Heart right ventricle (tissue), 16 donors: ENCODE measurements at regions not wholly inside any gene's neighbourhood (a gene's known extent, or its start where the extent isn't known, plus 50 kb on each side); places are given as distances from the start of the nearest gene placed in this dataset.

Experiments
- ATAC-seq, 8 donors: fragments of 200-7000 bp; cut with Tn5 transposase; one replicate each; pipeline ENCODE4 v1.9.1; 2020; ENCODE audit warnings: mild to moderate bottlenecking in 8 of 8, moderate library complexity in 8 of 8, moderate number of reproducible peaks in 1 of 8
- DNase-seq, 2 donors: peaks; one replicate each; pipeline ENCODE4 v3.0.0-alpha.2; 2020
- H3K27ac ChIP-seq, 10 donors: fragments of 200-600 bp; sonication (generic) in 2 of 10; one replicate each; pipeline versions ENCODE4 v1.5.0 to v1.8.0; 2020 to 2022; ENCODE audit warnings: mild to moderate bottlenecking in 3 of 10
- H3K27me3 ChIP-seq, 7 donors: fragments of 200-600 bp; one replicate each; pipeline ENCODE4 v1.8.0; 2021 to 2022; ENCODE audit warnings: mild to moderate bottlenecking in 2 of 7
- H3K36me3 ChIP-seq, 9 donors: fragments of 200-600 bp; sonication (generic) in 1 of 9; one replicate each; pipeline versions ENCODE4 v1.5.0 to v1.8.0; 2020 to 2022; ENCODE audit warnings: mild to moderate bottlenecking in 2 of 9
- H3K4me1 ChIP-seq, 9 donors: fragments of 200-600 bp; sonication (generic) in 1 of 9; one replicate each; pipeline versions ENCODE4 v1.5.0 to v1.8.0; 2020 to 2022; ENCODE audit warnings: mild to moderate bottlenecking in 4 of 9
- H3K4me3 ChIP-seq, 10 donors: fragments of 200-600 bp; sonication (generic) in 2 of 10; one replicate each; pipeline versions ENCODE4 v1.5.0 to v1.8.0; 2020 to 2022; ENCODE audit warnings: mild to moderate bottlenecking in 7 of 10, moderate library complexity in 2 of 10
- H3K9me3 ChIP-seq, 11 donors: fragments of 200-600 bp in 10 of 11; sonication (generic) in 2 of 11; one replicate each; pipeline versions ENCODE4 v1.5.0 to v1.8.0; 2013 to 2022; ENCODE audit warnings: mild to moderate bottlenecking in 2 of 11, control low read depth in 1 of 11, moderate library complexity in 1 of 11
- CTCF ChIP-seq, 9 donors: fragments of 200-600 bp; sonication (generic) in 2 of 9; IDR thresholded peaks; one replicate each; pipeline versions ENCODE4 v1.5.0 to v1.8.0; 2021 to 2022; ENCODE audit warnings: antibody characterized with exemption in 9 of 9, mild to moderate bottlenecking in 5 of 9, moderate library complexity in 1 of 9
- WGBS, 2 donors: extraction: QIAGEN DNeasy Blood & Tissue Kit; methylation state at CpG; one replicate each; pipeline ENCODE4 v1.1.7; 2013; ENCODE audit warnings: inconsistent platforms in 1 of 2; 5-methylcytosine and 5-hydroxymethylcytosine counted together
- intact Hi-C, 10 donors: fragments of 100-400 bp; cut with DNase I; formaldehyde crosslinking; loops; one replicate each; pipeline versions ENCODE4 v1.11.1 to v1.14.2; 2022
- donor health status: Arrhythmogenic right ventricular cardiomyopathy.
- donor health status: ischemic (EF 13 %, LVEDD 7.1; RV severe dilation, severe dysfunction).
- donor health status: healthy with polysubstance abuse.
- donor health status: DM: no; HTN: yes; CAD: no.
- donor health status: DM: no; HTN: no; CAD: no.
- donor health status: ischemic (EF 25% LVEDD 6.9; RV normal size, moderate dysfunction).
- donor health status: ischemic (EF 25% LVEDD 5.7; RV mildly dilated, moderate dysfunction).
- donor health status: healthy.
- donor health status: DM: yes; HTN: yes; CAD: no.
- donor health status: Ischemic cardiomyopathy.
- donor health status: ischemic (EF 35%, LVEDD 5.7; RV mildly dilated, moderate dysfunction).
- donor health status: nonischemic (EF 11% LVEDD 7.7; RV severe dilation, severe dysfunction).
- donor health status: DM: yes; HTN: yes; CAD: no.
- donor health status: PGD.
- donor health status: ischemic (EF 29% LVEDD 5.4; RV normal size, mild dysfunction).
- donor health status: nonischemic (EF 23%, LVEDD 6.1; RV moderate dilation, normal function).

GRCh38 chr20:53826597-53827291 is 233.1 kb upstream of the ZNF217 start:
- intact Hi-C loops = loop anchor here in 2 of 10 donors (5.0 kb wide), 2 partner anchors 41 to 89 kb away; no protein-coding TSS in a partner anchor
- ATAC-seq = no peak
- no peak overlapping the region for H3K4me3 ChIP-seq
- H3K27ac ChIP-seq = peak overlapping the region in 6 of 10 donors; percentile 16 to 93 (median 86)
- H3K36me3 ChIP-seq = no peaks in the 10 kb centered on the region
- H3K4me1 ChIP-seq = peaks cover 0 to 43% (median 20%) of the 10 kb centered on the region in 9 donors
- no peaks in the 10 kb centered on the region for H3K9me3 ChIP-seq
- 95 to 97% methylated on average over 5 of the region's 5 CpGs for WGBS, 2 donors
- DNase-seq = no peak
- no peaks in the 10 kb centered on the region for H3K27me3 ChIP-seq
- no peak for TF ChIP-seq CTCF (IDR thresholded peaks at IDR 0.05)

GRCh38 chr20:53826090-53826489 is 232.5 kb upstream of the ZNF217 start:
- WGBS, 2 donors = 85 to 94% methylated on average over 2 of the region's 2 CpGs
- Histone ChIP-seq H3K27ac (no peak overlapping the region), H3K4me3 (no peak overlapping the region), H3K36me3 (no peaks in the 10 kb centered on the region), H3K9me3 (no peaks in the 10 kb centered on the region), H3K4me1 (peaks cover 0 to 43% (median 20%) of the 10 kb centered on the region in 9 donors), H3K27me3 (no peaks in the 10 kb centered on the region)
- no peak for TF ChIP-seq CTCF (IDR thresholded peaks at IDR 0.05)
- no peak for ATAC-seq
- DNase-seq = no peak
- intact Hi-C loops = loop anchor here in 2 of 10 donors (5.0 kb wide), 2 partner anchors 41 to 89 kb away; no protein-coding TSS in a partner anchor

GRCh38 chr20:53825282-53825681 is 231.6 kb upstream of the ZNF217 start:
- no peaks in the 10 kb centered on the region for H3K9me3 ChIP-seq
- intact Hi-C loops = loop anchor here in 2 of 10 donors (5.0 kb wide), 2 partner anchors 42 to 88 kb away; no protein-coding TSS in a partner anchor
- no peak for ATAC-seq

GRCh38 chr20:53824779-53825178 is 231.1 kb upstream of the ZNF217 start:
- no peaks in the 10 kb centered on the region for H3K36me3 ChIP-seq
- H3K4me3 ChIP-seq = no peak overlapping the region
- peaks cover 0 to 31% (median 13%) of the 10 kb centered on the region in 9 donors for H3K4me1 ChIP-seq
- 86 to 91% methylated on average over 4 of the region's 4 CpGs for WGBS, 2 donors
- no peak for DNase-seq
- intact Hi-C loops = loop anchor here in 2 of 10 donors (5.0 kb wide), 2 partner anchors 43 to 87 kb away; no protein-coding TSS in a partner anchor
- no peak for ATAC-seq
- no peaks in the 10 kb centered on the region for H3K27me3 ChIP-seq
- H3K27ac ChIP-seq = no peak overlapping the region
- peaks cover 0 to 3% (median 0%) of the 10 kb centered on the region in 11 donors for H3K9me3 ChIP-seq
- TF ChIP-seq CTCF (IDR thresholded peaks at IDR 0.05) = no peak

More at GRCh38 chr20:53825282-53825681, 231.6 kb upstream of the ZNF217 start:
- no peak for DNase-seq
- WGBS, 2 donors = 98% methylated on average over 4 of the region's 4 CpGs
- Histone ChIP-seq H3K27me3 (no peaks in the 10 kb centered on the region), H3K27ac (no peak overlapping the region), H3K4me3 (no peak overlapping the region), H3K4me1 (peaks cover 0 to 36% (median 18%) of the 10 kb centered on the region in 9 donors), H3K36me3 (no peaks in the 10 kb centered on the region)
- TF ChIP-seq CTCF (IDR thresholded peaks at IDR 0.05) = no peak
